ENCODE measurements at regions not wholly inside any gene's neighbourhood (a gene's known extent, or its start where the extent isn't known, plus 50 kb on each side); places are given as distances from the start of the nearest gene placed in this dataset.

DNA sequence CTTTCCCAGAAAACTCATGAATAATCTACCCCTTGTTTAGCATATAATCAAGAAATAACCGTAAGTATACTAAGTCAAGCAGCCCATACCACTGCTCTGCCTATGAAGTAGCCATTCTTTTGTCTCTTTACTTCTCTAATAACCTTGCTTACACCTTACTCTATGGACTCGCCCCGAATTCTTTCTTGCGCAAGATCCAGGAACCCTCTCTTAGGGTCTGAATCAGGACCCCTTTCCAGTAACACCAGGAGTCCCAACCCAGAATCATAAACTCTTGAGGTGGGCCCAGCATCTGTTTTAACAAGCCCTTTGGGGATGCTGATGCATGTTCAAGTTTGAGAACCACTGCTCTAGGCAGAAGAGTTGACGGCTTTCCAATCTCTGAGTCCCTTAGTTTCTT, 119.6 kb downstream of the BEND2 start:
- TF ChIP-seq POLR2A (IDR thresholded peaks at IDR 0.05): no peak
- TF ChIP-seq, protein P1, sequence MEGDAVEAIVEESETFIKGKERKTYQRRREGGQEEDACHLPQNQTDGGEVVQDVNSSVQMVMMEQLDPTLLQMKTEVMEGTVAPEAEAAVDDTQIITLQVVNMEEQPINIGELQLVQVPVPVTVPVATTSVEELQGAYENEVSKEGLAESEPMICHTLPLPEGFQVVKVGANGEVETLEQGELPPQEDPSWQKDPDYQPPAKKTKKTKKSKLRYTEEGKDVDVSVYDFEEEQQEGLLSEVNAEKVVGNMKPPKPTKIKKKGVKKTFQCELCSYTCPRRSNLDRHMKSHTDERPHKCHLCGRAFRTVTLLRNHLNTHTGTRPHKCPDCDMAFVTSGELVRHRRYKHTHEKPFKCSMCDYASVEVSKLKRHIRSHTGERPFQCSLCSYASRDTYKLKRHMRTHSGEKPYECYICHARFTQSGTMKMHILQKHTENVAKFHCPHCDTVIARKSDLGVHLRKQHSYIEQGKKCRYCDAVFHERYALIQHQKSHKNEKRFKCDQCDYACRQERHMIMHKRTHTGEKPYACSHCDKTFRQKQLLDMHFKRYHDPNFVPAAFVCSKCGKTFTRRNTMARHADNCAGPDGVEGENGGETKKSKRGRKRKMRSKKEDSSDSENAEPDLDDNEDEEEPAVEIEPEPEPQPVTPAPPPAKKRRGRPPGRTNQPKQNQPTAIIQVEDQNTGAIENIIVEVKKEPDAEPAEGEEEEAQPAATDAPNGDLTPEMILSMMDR (IDR thresholded peaks at IDR 0.05): no peak
